Astrocyte (in vitro differentiated cells and primary cell): ENCODE measurements at regions not wholly inside any gene's neighbourhood (a gene's known extent, or its start where the extent isn't known, plus 50 kb on each side); places are given as distances from the start of the nearest gene placed in this dataset.
"Not testable (repeated sequence)": the region's sequence is repeated elsewhere in the genome, so short reads cannot be mapped to it uniquely, and the experiment has no call there.

Experiments used
- DNase-seq: peaks from one replicate; pipeline ENCODE4 v3.0.0-alpha.2; 2010; ENCODE audit warnings: low read depth
- FAIRE-seq: peaks from 2 replicates; lab custom pipeline; 2011; peaks lifted over from hg19 to GRCh38; lab: Jason Lieb, UNC
- H2AFZ ChIP-seq: 2 replicates; pipeline ENCODE4 v1.6.0; 2012; ENCODE audit warnings: low read depth, low read length, inconsistent platforms
- H3K27ac ChIP-seq: 2 replicates; pipeline ENCODE4 v1.5.1; 2011; ENCODE audit warnings: low read depth, low read length, inconsistent platforms
- H3K27me3 ChIP-seq: 2 replicates; pipeline ENCODE4 v1.6.0; 2011; ENCODE audit warnings: low read length, inconsistent platforms; ENCODE audit not compliant: insufficient read depth
- H3K36me3 ChIP-seq: 2 replicates; pipeline ENCODE4 v1.5.1; 2011; ENCODE audit warnings: low read length, inconsistent platforms; ENCODE audit not compliant: insufficient read depth
- H3K4me1 ChIP-seq: 2 replicates; pipeline ENCODE4 v1.5.1; 2011; ENCODE audit warnings: low read length, inconsistent platforms; ENCODE audit not compliant: insufficient read depth
- H3K4me2 ChIP-seq: 2 replicates; pipeline ENCODE4 v1.6.0; 2012; ENCODE audit warnings: low read length, inconsistent platforms
- H3K4me3 ChIP-seq: 2 replicates; pipeline ENCODE4 v1.5.1; 2011; ENCODE audit warnings: low read depth, mild to moderate bottlenecking, low read length, inconsistent platforms; ENCODE audit not compliant: insufficient read depth
- H3K79me2 ChIP-seq: 2 replicates; pipeline ENCODE4 v1.6.0; 2012; ENCODE audit warnings: mild to moderate bottlenecking, low read length, inconsistent platforms; ENCODE audit not compliant: insufficient read depth
- H3K9ac ChIP-seq: 2 replicates; pipeline ENCODE4 v1.6.0; 2012; ENCODE audit warnings: mild to moderate bottlenecking, low read length, inconsistent platforms
- H3K9me3 ChIP-seq: 2 replicates; pipeline ENCODE4 v1.5.1; 2012; ENCODE audit warnings: low read depth, mild to moderate bottlenecking, low read length, inconsistent platforms; ENCODE audit not compliant: insufficient read depth
- H4K20me1 ChIP-seq: 2 replicates; pipeline ENCODE4 v1.6.0; 2012; ENCODE audit warnings: low read length, inconsistent platforms; ENCODE audit not compliant: insufficient read depth
- H3K27ac Mint-ChIP-seq: one replicate; pipeline ENCODE4 v1.8.0; 2021; ENCODE audit warnings: mild to moderate bottlenecking, mixed read lengths; ENCODE audit not compliant: unreplicated experiment
- H3K27me3 Mint-ChIP-seq: one replicate; pipeline ENCODE4 v1.8.0; 2021; ENCODE audit warnings: low read depth, mixed read lengths; ENCODE audit not compliant: unreplicated experiment
- H3K36me3 Mint-ChIP-seq: one replicate; pipeline ENCODE4 v1.8.0; 2021; ENCODE audit warnings: low read depth, mixed read lengths; ENCODE audit not compliant: unreplicated experiment
- H3K4me1 Mint-ChIP-seq: one replicate; pipeline ENCODE4 v1.8.0; 2021; ENCODE audit warnings: low read depth, mixed read lengths; ENCODE audit not compliant: unreplicated experiment
- H3K4me3 Mint-ChIP-seq: one replicate; pipeline ENCODE4 v1.8.0; 2021; ENCODE audit warnings: mild to moderate bottlenecking, moderate library complexity, mixed read lengths; ENCODE audit not compliant: unreplicated experiment
- H3K9me3 Mint-ChIP-seq: one replicate; pipeline ENCODE4 v1.8.0; 2021; ENCODE audit warnings: mild to moderate bottlenecking, mixed read lengths; ENCODE audit not compliant: unreplicated experiment
- CTCF ChIP-seq: IDR thresholded peaks from 2 replicates; pipeline ENCODE4 v1.5.1; 2011; ENCODE audit warnings: low read depth, mild to moderate bottlenecking, inconsistent platforms, low read length, moderate library complexity; ENCODE audit not compliant: insufficient read depth
- EZH2 ChIP-seq: IDR thresholded peaks from 2 replicates; pipeline ENCODE4 v1.6.1; 2012; ENCODE audit warnings: mild to moderate bottlenecking, low read length, inconsistent platforms; ENCODE audit not compliant: insufficient read depth

DNA sequence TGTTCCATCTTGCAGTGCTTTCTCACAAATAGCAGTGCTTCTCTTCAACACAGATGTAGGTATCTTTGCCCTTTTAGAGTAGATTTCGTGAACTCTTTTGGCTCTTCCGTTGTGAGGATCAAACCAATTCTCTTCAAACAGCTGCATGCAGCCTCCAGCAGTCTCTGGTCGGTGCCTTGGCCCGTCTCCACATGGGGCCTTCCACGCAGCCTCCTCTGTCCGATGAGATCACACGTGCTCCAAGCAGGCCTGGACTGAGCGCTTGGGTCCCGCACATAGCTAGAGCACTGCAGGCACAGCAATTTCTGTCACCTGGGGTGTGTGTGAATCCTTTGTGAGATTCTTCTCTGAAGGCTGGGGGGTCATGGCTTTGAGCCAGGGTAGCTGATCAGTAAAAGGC lies 82.8 kb upstream of the KCNE2 start:
- Histone ChIP-seq H3K4me2 (no peak overlapping the region), H3K36me3 (no peaks in the 10 kb centered on the region), H2AFZ (no peak overlapping the region), H3K79me2 (no peaks in the 10 kb centered on the region), H3K9me3 (no peaks in the 10 kb centered on the region), H3K27ac (no peak overlapping the region), H3K27me3 (no peaks in the 10 kb centered on the region), H4K20me1 (no peaks in the 10 kb centered on the region), H3K9ac (no peak overlapping the region), H3K4me3 (no peak overlapping the region), H3K4me1 (no peaks in the 10 kb centered on the region)
- no peaks in the 10 kb centered on the region for H3K36me3 Mint-ChIP-seq
- no peak overlapping the region for H3K27ac Mint-ChIP-seq
- FAIRE-seq = no peak
- no peaks in the 10 kb centered on the region for H3K27me3 Mint-ChIP-seq
- H3K4me1 Mint-ChIP-seq = peaks cover 3% of the 10 kb centered on the region
- H3K9me3 Mint-ChIP-seq = peaks cover 4% of the 10 kb centered on the region
- H3K4me3 Mint-ChIP-seq = no peak overlapping the region
- TF ChIP-seq CTCF (no peak), EZH2 (no peak)
- no peak for DNase-seq

- no peak overlapping the region for H3K9ac ChIP-seq
- no peak overlapping the region for H2AFZ ChIP-seq
- H3K36me3 ChIP-seq = no peaks in the 10 kb centered on the region
- H3K27me3 ChIP-seq = no peaks in the 10 kb centered on the region
- Mint-ChIP-seq H3K27ac (no peak overlapping the region), H3K36me3 (no peaks in the 10 kb centered on the region), H3K9me3 (peaks cover 5% of the 10 kb centered on the region), H3K4me3 (no peak overlapping the region), H3K4me1 (peaks cover 3% of the 10 kb centered on the region), H3K27me3 (no peaks in the 10 kb centered on the region)
- FAIRE-seq (no peak), DNase-seq (no peak)
- no peak overlapping the region for H3K27ac ChIP-seq
- H3K4me3 ChIP-seq = no peak overlapping the region
- TF ChIP-seq CTCF (no peak), EZH2 (no peak)
- H3K4me1 ChIP-seq = no peaks in the 10 kb centered on the region
- H3K9me3 ChIP-seq = no peaks in the 10 kb centered on the region
- H3K4me2 ChIP-seq = no peak overlapping the region
- no peaks in the 10 kb centered on the region for H3K79me2 ChIP-seq
- no peaks in the 10 kb centered on the region for H4K20me1 ChIP-seq
Observed at GRCh38 chr21:34282223-34282622, 81.6 kb upstream of the KCNE2 start.

- H3K36me3 ChIP-seq = no peaks in the 10 kb centered on the region
- Mint-ChIP-seq H3K36me3 (no peaks in the 10 kb centered on the region), H3K4me1 (peaks cover 3% of the 10 kb centered on the region), H3K27ac (no peak overlapping the region), H3K4me3 (no peak overlapping the region), H3K9me3 (peaks cover 17% of the 10 kb centered on the region), H3K27me3 (no peaks in the 10 kb centered on the region)
- no peaks in the 10 kb centered on the region for H4K20me1 ChIP-seq
- no peak overlapping the region for H3K4me3 ChIP-seq
- no peaks in the 10 kb centered on the region for H3K27me3 ChIP-seq
- H3K4me1 ChIP-seq = no peaks in the 10 kb centered on the region
- no peak overlapping the region for H3K27ac ChIP-seq
- DNase-seq (no peak), FAIRE-seq (no peak)
- no peaks in the 10 kb centered on the region for H3K79me2 ChIP-seq
- H3K4me2 ChIP-seq = no peak overlapping the region
- H3K9me3 ChIP-seq = peaks cover 3% of the 10 kb centered on the region
- no peak overlapping the region for H3K9ac ChIP-seq
- no peak overlapping the region for H2AFZ ChIP-seq
- TF ChIP-seq CTCF (no peak), EZH2 (no peak)
Observed at GRCh38 chr21:34284666-34285065, 79.1 kb upstream of the KCNE2 start.

GRCh38 chr21:34288042-34288441 lies 75.8 kb upstream of the KCNE2 start:
- H2AFZ ChIP-seq, H3K4me1 ChIP-seq, H3K27ac ChIP-seq, H3K79me2 ChIP-seq, DNase-seq, H3K27me3 ChIP-seq, H3K4me2 ChIP-seq, H3K4me3 Mint-ChIP-seq, H3K4me1 Mint-ChIP-seq, H3K9ac ChIP-seq, H3K4me3 ChIP-seq, H4K20me1 ChIP-seq, H3K27ac Mint-ChIP-seq, H3K9me3 ChIP-seq, H3K27me3 Mint-ChIP-seq, H3K36me3 Mint-ChIP-seq, H3K36me3 ChIP-seq, FAIRE-seq: not testable (repeated sequence)
- peaks cover 24% of the 10 kb centered on the region for H3K9me3 Mint-ChIP-seq
